ENCODE measurements at regions not wholly inside any gene's neighbourhood (a gene's known extent, or its start where the extent isn't known, plus 50 kb on each side); places are given as distances from the start of the nearest gene placed in this dataset.

GRCh38 chr2:107576991-107577390 is 249.7 kb upstream of the RGPD4 start:
- Mint-ChIP-seq H3K27me3 (no peaks in the 10 kb centered on the region), H3K4me1 (no peaks in the 10 kb centered on the region), H3K27ac (no peak overlapping the region), H3K4me3 (no peak overlapping the region), H3K9me3 (ENCODE audit: insufficient read depth) (no peaks in the 10 kb centered on the region)
- H3K9me3 ChIP-seq (ENCODE audit: control extremely low read depth in 1 of 3, control insufficient read depth in 2 of 3, insufficient read depth in 1 of 3, low read length in 2 of 3): peaks cover 0 to 4% (median 0%) of the 10 kb centered on the region in 3 donors
- TF ChIP-seq CTCF (IDR thresholded peaks at IDR 0.05): no peak
- TF ChIP-seq EZH2 (IDR thresholded peaks at IDR 0.05; ENCODE audit: borderline replicate concordance, insufficient read depth, low read depth, low read length, poor library complexity, severe bottlenecking): no peak
- no peaks in the 10 kb centered on the region for H3K79me2 ChIP-seq (ENCODE audit: control insufficient read depth, insufficient read depth, low read length)
- no peaks in the 10 kb centered on the region for H4K20me1 ChIP-seq (ENCODE audit: control insufficient read depth, insufficient read depth, low read length, poor library complexity, severe bottlenecking)
- no peak overlapping the region for H2AFZ ChIP-seq (ENCODE audit: insufficient read depth, low read depth, low read length, poor library complexity, severe bottlenecking)
- ATAC-seq (ENCODE audit: low read depth) (no peak), DNase-seq (no peak)
- H3K27ac ChIP-seq (ENCODE audit: low read length in 2 of 2): no peak overlapping the region
- no peaks in the 10 kb centered on the region for H3K36me3 ChIP-seq (replicated peaks in 1 of 2; ENCODE audit: control extremely low read depth in 1 of 2, control insufficient read depth in 1 of 2, extremely low read depth in 1 of 2, insufficient read depth in 2 of 2, low read length in 1 of 2)
- H3K9ac ChIP-seq (ENCODE audit: low read length): no peak overlapping the region
- CTCF ChIA-PET: no interaction called here
- intact Hi-C loops (cut with micrococcal nuclease): loop anchor here (10.0 kb wide), 1 partner anchor 1008 kb away; no protein-coding TSS in a partner anchor
- POLR2A ChIA-PET: no interaction called here
- WGBS (ENCODE audit: insufficient coverage): 87% methylated on average over 5 of the region's 5 CpGs
- H3K4me1 ChIP-seq (ENCODE audit: control insufficient read depth in 2 of 2, insufficient read depth in 2 of 2, low read length in 2 of 2): no peaks in the 10 kb centered on the region
- H3K4me3 ChIP-seq (ENCODE audit: control extremely low read depth in 1 of 5, extremely low read depth in 1 of 5, insufficient read depth in 1 of 5, low read depth in 2 of 5, low read length in 4 of 5): no peak overlapping the region
- no peaks in the 10 kb centered on the region for H3K27me3 ChIP-seq (replicated peaks in 1 of 4; ENCODE audit: control extremely low read depth in 1 of 4, control insufficient read depth in 3 of 4, insufficient read depth in 4 of 4, low read length in 3 of 4)
- no peak overlapping the region for H3K4me2 ChIP-seq (replicated peaks; ENCODE audit: low read depth, low read length, poor library complexity, severe bottlenecking)

- ATAC-seq (ENCODE audit: low read depth) (no peak), DNase-seq (no peak)
- Histone ChIP-seq H3K9me3 (ENCODE audit: control extremely low read depth in 1 of 3, control insufficient read depth in 2 of 3, insufficient read depth in 1 of 3, low read length in 2 of 3) (no peaks in the 10 kb centered on the region), H3K9ac (ENCODE audit: low read length) (no peak overlapping the region), H3K4me3 (ENCODE audit: control extremely low read depth in 1 of 5, extremely low read depth in 1 of 5, insufficient read depth in 1 of 5, low read depth in 2 of 5, low read length in 4 of 5) (no peak overlapping the region), H3K4me1 (ENCODE audit: control insufficient read depth in 2 of 2, insufficient read depth in 2 of 2, low read length in 2 of 2) (no peaks in the 10 kb centered on the region), H4K20me1 (ENCODE audit: control insufficient read depth, insufficient read depth, low read length, poor library complexity, severe bottlenecking) (no peaks in the 10 kb centered on the region), H3K27me3 (replicated peaks in 1 of 4; ENCODE audit: control extremely low read depth in 1 of 4, control insufficient read depth in 3 of 4, insufficient read depth in 4 of 4, low read length in 3 of 4) (no peaks in the 10 kb centered on the region), H3K36me3 (replicated peaks in 1 of 2; ENCODE audit: control extremely low read depth in 1 of 2, control insufficient read depth in 1 of 2, extremely low read depth in 1 of 2, insufficient read depth in 2 of 2, low read length in 1 of 2) (no peaks in the 10 kb centered on the region), H2AFZ (ENCODE audit: insufficient read depth, low read depth, low read length, poor library complexity, severe bottlenecking) (no peak overlapping the region), H3K79me2 (ENCODE audit: control insufficient read depth, insufficient read depth, low read length) (no peaks in the 10 kb centered on the region), H3K27ac (ENCODE audit: low read length in 2 of 2) (no peak overlapping the region), H3K4me2 (replicated peaks; ENCODE audit: low read depth, low read length, poor library complexity, severe bottlenecking) (no peak overlapping the region)
- CTCF ChIA-PET: no interaction called here
- H3K27ac Mint-ChIP-seq: no peak overlapping the region
- H3K27me3 Mint-ChIP-seq: no peaks in the 10 kb centered on the region
- intact Hi-C loops (cut with micrococcal nuclease): no loop called here
- TF ChIP-seq EZH2 (IDR thresholded peaks at IDR 0.05; ENCODE audit: borderline replicate concordance, insufficient read depth, low read depth, low read length, poor library complexity, severe bottlenecking) (no peak), CTCF (IDR thresholded peaks at IDR 0.05) (no peak)
- H3K4me3 Mint-ChIP-seq: no peak overlapping the region
- POLR2A ChIA-PET: no interaction called here
- peaks cover 2% of the 10 kb centered on the region for H3K9me3 Mint-ChIP-seq (ENCODE audit: insufficient read depth)
- H3K4me1 Mint-ChIP-seq: no peaks in the 10 kb centered on the region
These were observed 244.2 kb upstream of the RGPD4 start for GRCh38 chr2:107582487-107582886.

Measured in B cell (primary cell).